Liver (tissue), 8 donors: ENCODE measurements at regions not wholly inside any gene's neighbourhood (a gene's known extent, or its start where the extent isn't known, plus 50 kb on each side); places are given as distances from the start of the nearest gene placed in this dataset.

Experiments used
- DNase-seq: peaks from one replicate; pipeline ENCODE4 v3.0.0-alpha.2; 2017; ENCODE audit warnings: low spot score
- H3K27ac ChIP-seq, 2 donors: one replicate each; pipeline ENCODE4 v1.7.0; 2013; ENCODE audit warnings: inconsistent platforms in 2 of 2, low read length in 2 of 2, control low read depth in 1 of 2, low read depth in 1 of 2, mild to moderate bottlenecking in 1 of 2
- H3K27me3 ChIP-seq, 4 donors: one replicate each; pipeline versions ENCODE4 v1.6.1 to v1.7.0; 2013; ENCODE audit warnings: low read length in 3 of 4, inconsistent platforms in 1 of 4, mild to moderate bottlenecking in 1 of 4, moderate library complexity in 1 of 4; ENCODE audit not compliant: control insufficient read depth in 4 of 4, insufficient read depth in 4 of 4
- H3K36me3 ChIP-seq, 4 donors: one replicate each; pipeline versions ENCODE4 v1.6.1 to v1.7.0; 2013; ENCODE audit warnings: low read length in 3 of 4, mild to moderate bottlenecking in 3 of 4, low read depth in 1 of 4, moderate library complexity in 1 of 4; ENCODE audit not compliant: control insufficient read depth in 4 of 4, insufficient read depth in 3 of 4
- H3K4me1 ChIP-seq, 4 donors: one replicate each; pipeline versions ENCODE4 v1.6.1 to v1.7.0; 2013; ENCODE audit warnings: low read length in 3 of 4, mild to moderate bottlenecking in 3 of 4, moderate library complexity in 1 of 4; ENCODE audit not compliant: control insufficient read depth in 4 of 4, insufficient read depth in 4 of 4
- H3K4me3 ChIP-seq, 3 donors: one replicate each; pipeline versions ENCODE4 v1.6.1 to v1.7.0; 2013; ENCODE audit warnings: low read length in 3 of 3, control low read depth in 1 of 3, low read depth in 1 of 3, mild to moderate bottlenecking in 1 of 3
- H3K9ac ChIP-seq, 2 donors: one replicate each; pipeline ENCODE4 v1.7.0; 2013; ENCODE audit warnings: low read length in 2 of 2, mild to moderate bottlenecking in 2 of 2, moderate library complexity in 2 of 2, control low read depth in 1 of 2, low read depth in 1 of 2
- H3K9me3 ChIP-seq, 4 donors: one replicate each; pipeline versions ENCODE4 v1.6.1 to v1.7.0; 2013; ENCODE audit warnings: low read length in 3 of 4; ENCODE audit not compliant: control insufficient read depth in 4 of 4
- CTCF ChIP-seq: fragments of 150-350 bp; IDR thresholded peaks from 2 replicates; pipeline ENCODE4 v1.5.1; 2017; ENCODE audit warnings: improper control_type of control experiment, low read depth, low read length; ENCODE audit not compliant: missing input control
- EGR1 ChIP-seq, 2 donors: IDR thresholded peaks; 2 replicates each; pipeline ENCODE4 v1.6.1; 2016 to 2018; ENCODE audit warnings: antibody characterized with exemption in 2 of 2, low read depth in 2 of 2
- FOXA1 ChIP-seq: IDR thresholded peaks from 2 replicates; pipeline ENCODE4 v1.6.1; 2016; ENCODE audit warnings: antibody characterized with exemption
- HNF4A ChIP-seq, 2 donors: conservative IDR thresholded peaks; 2 replicates each; pipeline ENCODE4 v1.6.1; 2016; ENCODE audit warnings: antibody characterized with exemption in 2 of 2, mild to moderate bottlenecking in 2 of 2
- HNF4G ChIP-seq: IDR thresholded peaks from 2 replicates; pipeline ENCODE4 v1.6.1; 2016; ENCODE audit warnings: antibody characterized with exemption
- JUND ChIP-seq, 2 donors: IDR thresholded peaks; 2 replicates each; pipeline ENCODE4 v1.6.1; 2016; ENCODE audit warnings: antibody characterized with exemption in 2 of 2
- NR2F2 ChIP-seq: IDR thresholded peaks from 2 replicates; pipeline ENCODE4 v1.6.1; 2016; ENCODE audit warnings: antibody characterized with exemption
- RAD21 ChIP-seq, 2 donors: IDR thresholded peaks; 2 replicates each; pipeline ENCODE4 v1.6.1; 2016; ENCODE audit warnings: antibody characterized with exemption in 2 of 2, mild to moderate bottlenecking in 2 of 2
- RXRA ChIP-seq, 2 donors: IDR thresholded peaks; 2 replicates each; pipeline ENCODE4 v1.6.1; 2017 to 2018; ENCODE audit warnings: antibody characterized with exemption in 2 of 2, mild to moderate bottlenecking in 1 of 2
- TAF1 ChIP-seq: conservative IDR thresholded peaks from 2 replicates; pipeline ENCODE4 v1.6.1; 2016; ENCODE audit warnings: antibody characterized with exemption, mild to moderate bottlenecking
- YY1 ChIP-seq: IDR thresholded peaks from 2 replicates; pipeline ENCODE4 v1.6.1; 2016; ENCODE audit warnings: antibody characterized with exemption, mild to moderate bottlenecking
- ZBTB33 ChIP-seq: IDR thresholded peaks from 2 replicates; pipeline ENCODE4 v1.6.1; 2016; ENCODE audit warnings: antibody characterized with exemption
- WGBS: extraction: QIAGEN DNeasy Blood & Tissue Kit; methylation state at CpG from one replicate; pipeline ENCODE4 v1.1.7; 2013; 5-methylcytosine and 5-hydroxymethylcytosine counted together
- donor health status: healthy.
- donor health status: healthy.
- donor health status: healthy.
- donor health status: healthy.
- donor health status: healthy.

- TF ChIP-seq NR2F2 (no peak), FOXA1 (no peak), TAF1 (no peak), HNF4A (conservative IDR thresholded peaks at IDR 0.05) (no peak), EGR1 (IDR thresholded peaks at IDR 0.05; ENCODE audit: low read depth in 2 of 2) (no peak), ZBTB33 (no peak), RXRA (IDR thresholded peaks at IDR 0.05) (no peak), JUND (IDR thresholded peaks at IDR 0.05) (no peak)
- H3K27me3 ChIP-seq: peaks cover 0 to 9% (median 0%) of the 10 kb centered on the region in 4 donors
- 58% methylated on average over 2 of the region's 2 CpGs for WGBS
Measured at GRCh38 chr6:30409184-30409583, 64.2 kb downstream of the RPP21 start.

GRCh38 chr6:30411515-30412207 lies 66.7 kb downstream of the RPP21 start:
- WGBS: 34% methylated on average over 17 of the region's 17 CpGs
- no peak for DNase-seq
- Histone ChIP-seq H3K9me3 (peaks cover 0 to 8% (median 0%) of the 10 kb centered on the region in 4 donors), H3K27me3 (peaks cover 0 to 9% (median 0%) of the 10 kb centered on the region in 4 donors), H3K4me3 (no peak overlapping the region), H3K9ac (no peak overlapping the region), H3K4me1 (no peaks in the 10 kb centered on the region), H3K27ac (no peak overlapping the region), H3K36me3 (no peaks in the 10 kb centered on the region)
- TF ChIP-seq RAD21 (IDR thresholded peaks at IDR 0.05): peak; percentile 58 to 74
- TF ChIP-seq EGR1 (IDR thresholded peaks at IDR 0.05; ENCODE audit: low read depth in 2 of 2): no peak
- no peak for TF ChIP-seq JUND (IDR thresholded peaks at IDR 0.05)
- no peak for TF ChIP-seq HNF4G
- peak; percentile 53 for TF ChIP-seq CTCF
- no peak for TF ChIP-seq YY1
- TF ChIP-seq ZBTB33: no peak

More at GRCh38 chr6:30409184-30409583, 64.2 kb downstream of the RPP21 start:
- H3K36me3 ChIP-seq: no peaks in the 10 kb centered on the region
- DNase-seq: no peak
- no peak overlapping the region for H3K4me3 ChIP-seq
- no peak overlapping the region for H3K9ac ChIP-seq
- H3K4me1 ChIP-seq: no peaks in the 10 kb centered on the region
- no peak overlapping the region for H3K27ac ChIP-seq
- peaks cover 0 to 8% (median 0%) of the 10 kb centered on the region in 4 donors for H3K9me3 ChIP-seq
